HepG2 (cell line): ENCODE measurements at regions not wholly inside any gene's neighbourhood (a gene's known extent, or its start where the extent isn't known, plus 50 kb on each side); places are given as distances from the start of the nearest gene placed in this dataset.
A peak's percentile ranks its signal among the peaks of the same experiment; 100 is the strongest.

Source experiments
- ATAC-seq: fragments of 200-7000 bp; cut with Tn5 transposase; 3 replicates; pipeline ENCODE4 v1.9.1; 2020; ENCODE audit warnings: mild to moderate bottlenecking, moderate library complexity
- BruUV-seq: library from RNA; stranded (reverse); fragments of 400-500 nt; replicated peaks from 2 replicates; lab custom pipeline; 2021; lab: Mats Ljungman, UMichigan
- CTCF ChIA-PET: fragments of 300-600 bp; formaldehyde crosslinking; extraction: SDS; loops from one replicate; lab custom pipeline; 2021; ENCODE audit warnings: low total read pairs, inconsistent platforms, low intra/inter-chr PET ratio; lab: Yijun Ruan, JAX
- POLR2A ChIA-PET: fragments of 350-600 bp; sonication (Branson Sonifier 250); formaldehyde crosslinking; loops from one replicate; lab custom pipeline; 2020; ENCODE audit warnings: antibody characterized with exemption, inconsistent platforms; lab: Yijun Ruan, JAX
- DNase-seq: peaks from one replicate; pipeline ENCODE4 v3.0.0-alpha.2; 2015; ENCODE audit warnings: low spot score
- FAIRE-seq: peaks from 3 replicates; lab custom pipeline; 2011; peaks lifted over from hg19 to GRCh38; lab: Jason Lieb, UNC
- H2AFZ ChIP-seq: one replicate; pipeline ENCODE4 v1.6.1; 2011; ENCODE audit warnings: low read length, inconsistent platforms
- H3K27ac ChIP-seq: fragments of 300-600 bp; 3 replicates; pipeline ENCODE4 v1.8.0; 2011; ENCODE audit warnings: mixed run types, mild to moderate bottlenecking, mixed read lengths, low read length, inconsistent platforms; ENCODE audit not compliant: insufficient read depth; ENCODE audit errors: extremely low read length
- H3K27me3 ChIP-seq, 2 experiments: fragments of 200-600 bp in 1 of 2; 2 replicates in 1 of 2; 3 replicates in 1 of 2; pipeline versions ENCODE4 v1.6.0 to v1.8.0; 2011; ENCODE audit warnings: low read length in 2 of 2, mild to moderate bottlenecking in 2 of 2, moderate library complexity in 2 of 2, inconsistent platforms in 1 of 2; ENCODE audit not compliant: insufficient read depth in 2 of 2, control insufficient read depth in 1 of 2
- H3K36me3 ChIP-seq, 2 experiments: fragments of 200-600 bp in 1 of 2; replicated peaks in 1 of 2; 2 replicates in 1 of 2; 3 replicates in 1 of 2; pipeline versions ENCODE4 v1.5.1 to v1.8.0; 2011; ENCODE audit warnings: low read length in 2 of 2, inconsistent platforms in 1 of 2; ENCODE audit not compliant: insufficient read depth in 2 of 2, control insufficient read depth in 1 of 2
- H3K4me1 ChIP-seq: 2 replicates; pipeline ENCODE4 v1.5.1; 2012; ENCODE audit warnings: low read length, inconsistent platforms; ENCODE audit not compliant: insufficient read depth
- H3K4me2 ChIP-seq: 2 replicates; pipeline ENCODE4 v1.6.0; 2011; ENCODE audit warnings: low read depth, low read length, inconsistent platforms
- H3K4me3 ChIP-seq, 3 experiments: fragments of 200-600 bp in 1 of 3; sonication (generic), shearing (Covaris generic) in 1 of 3; replicated peaks in 1 of 3; 2 replicates each; pipeline ENCODE4 v1.5.1; 2011 to 2016; ENCODE audit warnings: low read length in 3 of 3, inconsistent platforms in 2 of 3, low read depth in 2 of 3, mild to moderate bottlenecking in 2 of 3, control low read depth in 1 of 3, mixed read lengths in 1 of 3; ENCODE audit not compliant: insufficient read depth in 1 of 3
- H3K79me2 ChIP-seq: one replicate; pipeline ENCODE4 v1.6.1; 2011; ENCODE audit warnings: low read length, inconsistent platforms; ENCODE audit not compliant: insufficient read depth
- H3K9ac ChIP-seq: 2 replicates; pipeline ENCODE4 v1.6.0; 2011; ENCODE audit warnings: mild to moderate bottlenecking, low read depth, low read length, inconsistent platforms; ENCODE audit not compliant: insufficient read depth
- H3K9me3 ChIP-seq: 2 replicates; pipeline ENCODE4 v1.5.1; 2012; ENCODE audit warnings: mild to moderate bottlenecking, low read length
- H4K20me1 ChIP-seq: 2 replicates; pipeline ENCODE4 v1.6.0; 2011; ENCODE audit warnings: inconsistent platforms, mild to moderate bottlenecking, low read length, moderate library complexity; ENCODE audit not compliant: insufficient read depth
- ARNTL ChIP-seq: sonication (generic); formaldehyde crosslinking; IDR thresholded peaks from 2 replicates; pipeline ENCODE4 v1.4.0; 2020; ENCODE audit warnings: mild to moderate bottlenecking, missing genetic modification reagents
- PHF21A ChIP-seq: sonication (generic); formaldehyde crosslinking; IDR thresholded peaks from 2 replicates; pipeline ENCODE4 v1.5.0; 2020; ENCODE audit warnings: mild to moderate bottlenecking, missing genetic modification reagents
- SALL2 ChIP-seq: sonication (generic); formaldehyde crosslinking; IDR thresholded peaks from 2 replicates; pipeline ENCODE4 v1.8.1; 2023; ENCODE audit warnings: mild to moderate bottlenecking, missing genetic modification reagents, inconsistent platforms
- SRSF1 ChIP-seq: fragments of 200-400 bp; formaldehyde crosslinking; optimal IDR thresholded peaks from 2 replicates; pipeline ENCODE3; 2017; ENCODE audit warnings: mild to moderate bottlenecking, low read depth, low read length, moderate library complexity
- ZNF331 ChIP-seq: sonication (generic); formaldehyde crosslinking; IDR thresholded peaks from 2 replicates; pipeline ENCODE4 v1.4.0; 2020; ENCODE audit warnings: missing genetic modification reagents
- ZNF83 ChIP-seq: sonication (generic); formaldehyde crosslinking; IDR thresholded peaks from 2 replicates; pipeline ENCODE4 v1.4.0; 2020; ENCODE audit warnings: missing genetic modification reagents, mild to moderate bottlenecking, borderline replicate concordance
- WGBS: methylation state at CpG from one replicate; pipeline ENCODE4 v1.1.6; 2017; ENCODE audit warnings: low lambda C conversion rate; 5-methylcytosine and 5-hydroxymethylcytosine counted together
- in situ Hi-C: cut with HindIII; loops from 2 replicates; pipeline ENCODE4 v1.10.0; 2017; ENCODE audit warnings: low pct_unique_long_range_greater_than_20kb; ENCODE audit not compliant: extremely low pct_ligation_motif_present
- intact Hi-C: fragments of 100-400 bp; cut with micrococcal nuclease; formaldehyde crosslinking; loops from one replicate; pipeline ENCODE4 v1.10.0; 2022; ENCODE audit not compliant: unreplicated experiment
- TF ChIP-seq, protein P1 (sequence below): sonication (generic); formaldehyde crosslinking; conservative IDR thresholded peaks from 2 replicates; pipeline ENCODE4 v1.8.0; 2022; ENCODE audit warnings: missing genetic modification reagents
- TF ChIP-seq, protein P2 (sequence below): sonication (generic); formaldehyde crosslinking; IDR thresholded peaks from 2 replicates; pipeline ENCODE4 v1.8.1; 2023; ENCODE audit warnings: mild to moderate bottlenecking, inconsistent platforms, moderate library complexity, missing genetic modification reagents, borderline replicate concordance

DNA sequence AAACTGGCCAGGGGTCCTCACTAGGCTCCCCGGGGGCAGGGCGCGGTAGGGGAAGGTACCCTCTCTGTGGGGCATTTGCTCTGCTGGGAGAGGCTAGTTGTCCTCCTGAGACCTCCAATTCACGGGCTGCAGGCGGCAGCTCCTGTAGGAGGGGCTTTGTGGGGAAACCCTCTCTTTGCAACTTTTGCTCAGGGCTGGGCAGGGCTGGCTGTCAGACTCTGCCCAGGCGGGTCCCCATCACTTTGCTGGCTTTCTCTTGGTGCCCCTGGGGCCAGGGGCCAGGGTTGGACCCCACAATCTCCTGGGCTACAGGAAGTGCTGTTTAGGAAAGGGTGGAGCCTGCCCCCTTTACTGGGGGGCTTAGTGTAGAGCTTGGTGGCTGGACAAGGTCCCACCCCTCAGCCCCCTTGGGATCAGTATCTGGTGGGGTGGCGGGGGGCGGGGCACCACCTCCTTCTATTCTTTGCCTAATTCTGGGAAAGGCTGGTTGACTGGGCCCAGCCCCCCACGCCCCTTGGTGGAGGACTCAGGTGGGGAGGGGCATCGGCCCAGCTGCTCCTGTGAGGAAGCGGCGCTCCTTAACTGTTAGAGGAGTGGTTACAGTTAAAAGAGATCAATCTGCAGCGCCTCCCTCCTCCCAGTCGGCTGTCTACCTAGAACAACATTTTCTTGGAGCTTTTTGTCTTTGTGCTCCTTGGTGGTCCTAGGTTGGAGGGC is 918.7 kb downstream of the AACS start:
- peak overlapping the region; percentile 88 for H3K4me2 ChIP-seq
- POLR2A ChIA-PET: no interaction called here
- BruUV-seq: no TSS peak
- DNase-seq: no peak
- FAIRE-seq: no peak
- no peak overlapping the region for H2AFZ ChIP-seq
- 32% methylated on average over 8 of the region's 14 CpGs for WGBS
- peak overlapping the region; percentile 57 to 67 (median 62) for H3K4me3 ChIP-seq
- peak; percentile 45 for ATAC-seq
- intact Hi-C loops (no loop called here), in situ Hi-C loops (no loop called here)
- no peaks in the 10 kb centered on the region for H3K79me2 ChIP-seq
- TF ChIP-seq, protein P1, sequence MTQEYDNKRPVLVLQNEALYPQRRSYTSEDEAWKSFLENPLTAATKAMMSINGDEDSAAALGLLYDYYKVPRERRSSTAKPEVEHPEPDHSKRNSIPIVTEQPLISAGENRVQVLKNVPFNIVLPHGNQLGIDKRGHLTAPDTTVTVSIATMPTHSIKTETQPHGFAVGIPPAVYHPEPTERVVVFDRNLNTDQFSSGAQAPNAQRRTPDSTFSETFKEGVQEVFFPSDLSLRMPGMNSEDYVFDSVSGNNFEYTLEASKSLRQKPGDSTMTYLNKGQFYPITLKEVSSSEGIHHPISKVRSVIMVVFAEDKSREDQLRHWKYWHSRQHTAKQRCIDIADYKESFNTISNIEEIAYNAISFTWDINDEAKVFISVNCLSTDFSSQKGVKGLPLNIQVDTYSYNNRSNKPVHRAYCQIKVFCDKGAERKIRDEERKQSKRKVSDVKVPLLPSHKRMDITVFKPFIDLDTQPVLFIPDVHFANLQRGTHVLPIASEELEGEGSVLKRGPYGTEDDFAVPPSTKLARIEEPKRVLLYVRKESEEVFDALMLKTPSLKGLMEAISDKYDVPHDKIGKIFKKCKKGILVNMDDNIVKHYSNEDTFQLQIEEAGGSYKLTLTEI (CRISPR knock-in tag): no peak
- TF ChIP-seq ARNTL: no peak
- TF ChIP-seq SALL2 (CRISPR knock-in tag): no peak
- TF ChIP-seq, protein P2, sequence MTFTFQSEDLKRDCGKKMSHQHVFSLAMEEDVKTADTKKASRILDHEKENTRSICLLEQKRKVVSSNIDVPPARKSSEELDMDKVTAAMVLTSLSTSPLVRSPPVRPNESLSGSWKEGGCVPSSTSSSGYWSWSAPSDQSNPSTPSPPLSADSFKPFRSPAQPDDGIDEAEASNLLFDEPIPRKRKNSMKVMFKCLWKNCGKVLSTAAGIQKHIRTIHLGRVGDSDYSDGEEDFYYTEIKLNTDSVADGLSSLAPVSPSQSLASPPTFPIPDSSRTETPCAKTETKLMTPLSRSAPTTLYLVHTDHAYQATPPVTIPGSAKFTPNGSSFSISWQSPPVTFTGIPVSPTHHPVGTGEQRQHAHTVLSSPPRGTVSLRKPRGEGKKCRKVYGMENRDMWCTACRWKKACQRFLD: no peak
- TF ChIP-seq ZNF331 (CRISPR knock-in tag): peak; percentile 4; the same call in 1 of the 2 replicates
- no peak for TF ChIP-seq ZNF83 (CRISPR knock-in tag)
- 0 out of 2 replicates have a peak, but pooled peaks have one; percentile 9 for TF ChIP-seq PHF21A
- TF ChIP-seq SRSF1: no peak
- no peak overlapping the region; the same call in 1 of the 2 replicates for H3K9ac ChIP-seq
- CTCF ChIA-PET: no interaction called here
- no peaks in the 10 kb centered on the region for H4K20me1 ChIP-seq
- H3K27ac ChIP-seq: no peak overlapping the region
- no peaks in the 10 kb centered on the region for H3K9me3 ChIP-seq
- H3K4me1 ChIP-seq: peaks cover 31% of the 10 kb centered on the region
- H3K27me3 ChIP-seq: no peaks in the 10 kb centered on the region
- no peaks in the 10 kb centered on the region for H3K36me3 ChIP-seq
